ENCODE measurements at regions not wholly inside any gene's neighbourhood (a gene's known extent, or its start where the extent isn't known, plus 50 kb on each side); places are given as distances from the start of the nearest gene placed in this dataset.
A peak's percentile ranks its signal among the peaks of the same experiment; 100 is the strongest.
"Not testable (repeated sequence)": the region's sequence is repeated elsewhere in the genome, so short reads cannot be mapped to it uniquely, and the experiment has no call there.

DNA sequence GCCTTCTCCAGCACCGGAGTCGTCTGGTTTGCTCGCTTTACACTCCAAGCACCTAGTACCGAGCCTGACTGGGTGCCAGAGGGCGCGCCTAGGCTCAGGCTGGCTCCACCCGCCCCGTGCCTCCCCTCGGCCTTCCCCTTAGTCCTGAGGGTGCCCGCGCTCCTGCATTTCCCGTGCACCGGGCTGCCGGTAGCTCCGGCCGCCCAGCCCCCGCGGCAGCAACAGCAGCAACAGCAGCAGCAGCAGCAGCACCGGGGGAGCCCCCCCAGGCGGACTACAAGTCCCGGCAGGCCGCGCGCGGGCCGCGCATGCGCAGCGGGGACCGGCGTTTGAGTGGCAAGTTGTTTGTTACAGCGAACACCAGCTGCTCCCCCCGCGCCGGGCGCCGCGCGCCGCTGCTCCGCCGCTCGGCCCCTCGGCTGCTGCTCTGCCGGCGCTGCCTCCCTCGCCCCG, 68.8 kb upstream of the SPDYE9 start (continued):
- 0 out of 2 replicates have a peak, but pooled peaks have one; percentile 34 for TF ChIP-seq ZBTB38 (CRISPR knock-in tag; IDR thresholded peaks at IDR 0.05)
- TF ChIP-seq, protein P1, sequence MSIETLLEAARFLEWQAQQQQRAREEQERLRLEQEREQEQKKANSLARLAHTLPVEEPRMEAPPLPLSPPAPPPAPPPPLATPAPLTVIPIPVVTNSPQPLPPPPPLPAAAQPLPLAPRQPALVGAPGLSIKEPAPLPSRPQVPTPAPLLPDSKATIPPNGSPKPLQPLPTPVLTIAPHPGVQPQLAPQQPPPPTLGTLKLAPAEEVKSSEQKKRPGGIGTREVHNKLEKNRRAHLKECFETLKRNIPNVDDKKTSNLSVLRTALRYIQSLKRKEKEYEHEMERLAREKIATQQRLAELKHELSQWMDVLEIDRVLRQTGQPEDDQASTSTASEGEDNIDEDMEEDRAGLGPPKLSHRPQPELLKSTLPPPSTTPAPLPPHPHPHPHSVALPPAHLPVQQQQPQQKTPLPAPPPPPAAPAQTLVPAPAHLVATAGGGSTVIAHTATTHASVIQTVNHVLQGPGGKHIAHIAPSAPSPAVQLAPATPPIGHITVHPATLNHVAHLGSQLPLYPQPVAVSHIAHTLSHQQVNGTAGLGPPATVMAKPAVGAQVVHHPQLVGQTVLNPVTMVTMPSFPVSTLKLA (IDR thresholded peaks at IDR 0.05): 0 out of 2 replicates have a peak, but pooled peaks have one; percentile 7
- TF ChIP-seq RBFOX2 (IDR thresholded peaks at IDR 0.05; ENCODE audit: low read depth, low read length): 0 out of 2 replicates have a peak, but pooled peaks have one; percentile 19
- peak; percentile 42; the same call in 1 of the 2 replicates for TF ChIP-seq NR2C2 (CRISPR knock-in tag; IDR thresholded peaks at IDR 0.05; ENCODE audit: borderline replicate concordance)
- 0 out of 2 replicates have a peak, but pooled peaks have one; percentile 24 for TF ChIP-seq ZSCAN31 (CRISPR knock-in tag; IDR thresholded peaks at IDR 0.05; ENCODE audit: low read depth)
- peak; percentile 74 for TF ChIP-seq GABPB1 (CRISPR knock-in tag; IDR thresholded peaks at IDR 0.05)
- peak; percentile 31; the same call in 1 of the 2 replicates for TF ChIP-seq RAD21 (CRISPR knock-in tag; IDR thresholded peaks at IDR 0.05)
- TF ChIP-seq ZNF883 (CRISPR knock-in tag; IDR thresholded peaks at IDR 0.05; ENCODE audit: not compliant biosample characterization): peak; percentile 26
- not testable (repeated sequence) for TF ChIP-seq NONO (IDR thresholded peaks at IDR 0.05)
- 0 out of 2 replicates have a peak, but pooled peaks have one; percentile 27 for TF ChIP-seq NONO (CRISPR knock-in tag; conservative IDR thresholded peaks at IDR 0.05)
- TF ChIP-seq, protein P2, sequence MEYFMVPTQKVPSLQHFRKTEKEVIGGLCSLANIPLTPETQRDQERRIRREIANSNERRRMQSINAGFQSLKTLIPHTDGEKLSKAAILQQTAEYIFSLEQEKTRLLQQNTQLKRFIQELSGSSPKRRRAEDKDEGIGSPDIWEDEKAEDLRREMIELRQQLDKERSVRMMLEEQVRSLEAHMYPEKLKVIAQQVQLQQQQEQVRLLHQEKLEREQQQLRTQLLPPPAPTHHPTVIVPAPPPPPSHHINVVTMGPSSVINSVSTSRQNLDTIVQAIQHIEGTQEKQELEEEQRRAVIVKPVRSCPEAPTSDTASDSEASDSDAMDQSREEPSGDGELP (IDR thresholded peaks at IDR 0.05; ENCODE audit: borderline replicate concordance, low read depth): peak; percentile 21; the same call in 1 of the 2 replicates
- TF ChIP-seq ZNF614 (CRISPR knock-in tag; IDR thresholded peaks at IDR 0.05; ENCODE audit: borderline replicate concordance): peak; percentile 20; the same call in 1 of the 2 replicates
- TF ChIP-seq KDM2A (CRISPR knock-in tag; IDR thresholded peaks at IDR 0.05; ENCODE audit: borderline replicate concordance, low read depth): peak; percentile 33; the same call in 1 of the 2 replicates
- TF ChIP-seq, protein P3, sequence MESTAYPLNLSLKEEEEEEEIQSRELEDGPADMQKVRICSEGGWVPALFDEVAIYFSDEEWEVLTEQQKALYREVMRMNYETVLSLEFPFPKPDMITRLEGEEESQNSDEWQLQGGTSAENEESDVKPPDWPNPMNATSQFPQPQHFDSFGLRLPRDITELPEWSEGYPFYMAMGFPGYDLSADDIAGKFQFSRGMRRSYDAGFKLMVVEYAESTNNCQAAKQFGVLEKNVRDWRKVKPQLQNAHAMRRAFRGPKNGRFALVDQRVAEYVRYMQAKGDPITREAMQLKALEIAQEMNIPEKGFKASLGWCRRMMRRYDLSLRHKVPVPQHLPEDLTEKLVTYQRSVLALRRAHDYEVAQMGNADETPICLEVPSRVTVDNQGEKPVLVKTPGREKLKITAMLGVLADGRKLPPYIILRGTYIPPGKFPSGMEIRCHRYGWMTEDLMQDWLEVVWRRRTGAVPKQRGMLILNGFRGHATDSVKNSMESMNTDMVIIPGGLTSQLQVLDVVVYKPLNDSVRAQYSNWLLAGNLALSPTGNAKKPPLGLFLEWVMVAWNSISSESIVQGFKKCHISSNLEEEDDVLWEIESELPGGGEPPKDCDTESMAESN (CRISPR knock-in tag; conservative IDR thresholded peaks at IDR 0.05): peak; percentile 53; the same call in 1 of the 2 replicates

DNA sequence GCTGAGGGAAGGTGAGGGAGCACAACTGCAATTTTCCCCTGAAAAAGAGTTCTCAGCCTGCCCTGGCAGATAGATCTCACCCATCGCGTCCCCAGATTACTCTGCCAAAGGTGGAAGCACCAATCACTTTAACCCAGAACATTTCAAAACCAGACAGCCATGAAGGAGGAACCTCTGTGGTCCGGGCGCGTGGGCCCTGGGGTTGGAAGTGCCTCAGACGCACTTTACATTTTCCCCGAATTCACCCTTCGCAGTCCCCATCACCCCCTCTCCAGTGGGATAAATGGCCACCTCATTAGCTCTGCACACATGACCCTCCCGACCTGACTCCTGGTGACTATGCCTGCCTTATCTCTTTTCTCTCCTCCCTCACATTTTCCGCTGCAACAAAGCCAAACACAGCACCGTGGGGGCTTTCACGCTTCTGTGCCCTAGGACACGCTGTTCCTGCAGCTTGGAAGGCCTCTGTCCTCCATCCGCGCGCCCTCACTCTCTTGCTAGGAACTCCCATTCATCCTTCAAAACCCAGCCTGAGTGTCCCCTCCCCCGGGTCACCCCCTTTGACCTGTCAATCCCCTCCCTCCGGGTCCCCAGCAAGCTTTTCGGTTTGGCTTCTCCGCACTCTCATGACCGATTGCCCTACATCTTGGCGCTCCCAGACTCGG, 68.2 kb upstream of the SPDYE9 start:
- H3K27me3 ChIP-seq (ENCODE audit: control insufficient read depth in 1 of 2, insufficient read depth in 2 of 2, low read length in 2 of 2); H3K79me2 ChIP-seq (ENCODE audit: insufficient read depth, low read length); FAIRE-seq; H3K36me3 ChIP-seq (replicated peaks in 1 of 2; ENCODE audit: control insufficient read depth in 1 of 2, insufficient read depth in 2 of 2, low read length in 2 of 2); H2AFZ ChIP-seq (ENCODE audit: low read length); H3K9ac ChIP-seq (ENCODE audit: insufficient read depth, low read depth, low read length); DNase-seq (ENCODE audit: low spot score); ATAC-seq; H3K4me1 ChIP-seq (ENCODE audit: insufficient read depth, low read length); intact Hi-C loops (cut with micrococcal nuclease; ENCODE audit: unreplicated experiment); POLR2A ChIA-PET; H3K9me3 ChIP-seq (ENCODE audit: low read length); H4K20me1 ChIP-seq (ENCODE audit: insufficient read depth, low read length); H3K27ac ChIP-seq (ENCODE audit: extremely low read length, insufficient read depth, low read length); CTCF ChIA-PET (ENCODE audit: low intra/inter-chr PET ratio, low total read pairs); in situ Hi-C loops (cut with HindIII; ENCODE audit: extremely low pct_ligation_motif_present, low pct_unique_long_range_greater_than_20kb); BruUV-seq (replicated peaks): not testable (repeated sequence)
- Histone ChIP-seq H3K4me3 (replicated peaks in 1 of 3; ENCODE audit: insufficient read depth in 1 of 3, low read depth in 2 of 3, low read length in 3 of 3) (peak overlapping the region in 2 of 3 experiments; percentile 44 to 46; a peak in 3 of 6 replicates), H3K4me2 (ENCODE audit: low read depth, low read length) (peak overlapping the region; percentile 49)
- WGBS (ENCODE audit: low lambda C conversion rate): 3% methylated on average over 9 of the region's 23 CpGs

All from HepG2 (cell line).